ENCODE measurements at regions not wholly inside any gene's neighbourhood (a gene's known extent, or its start where the extent isn't known, plus 50 kb on each side); places are given as distances from the start of the nearest gene placed in this dataset.

- Histone ChIP-seq H4K91ac (ENCODE audit: insufficient read length, low read depth, low read length) (no peak overlapping the region), H3K79me1 (ENCODE audit: insufficient read depth, low read depth, low read length, poor library complexity, severe bottlenecking) (no peaks in the 10 kb centered on the region), H2BK20ac (ENCODE audit: low read depth, low read length, poor library complexity, severe bottlenecking) (no peak overlapping the region), H3K27me3 (ENCODE audit: insufficient read depth, low read length) (no peaks in the 10 kb centered on the region), H3K9me3 (ENCODE audit: control insufficient read depth, low read depth, low read length) (no peaks in the 10 kb centered on the region), H2AK5ac (ENCODE audit: insufficient read length, low read length) (no peak overlapping the region), H3K4me2 (ENCODE audit: insufficient read depth, insufficient read length, low read length) (no peak overlapping the region), H3K14ac (ENCODE audit: insufficient read depth, low read length) (no peak overlapping the region), H2BK15ac (ENCODE audit: low read depth, low read length) (no peak overlapping the region), H3K4me1 (ENCODE audit: insufficient read depth, low read length) (no peaks in the 10 kb centered on the region), H3K23ac (ENCODE audit: insufficient read length, low read depth, low read length) (no peak overlapping the region), H3T11ph (ENCODE audit: low read length) (no peak overlapping the region), H3K79me2 (ENCODE audit: insufficient read depth, low read length) (no peaks in the 10 kb centered on the region), H3K18ac (ENCODE audit: insufficient read length, low read depth, low read length) (no peak overlapping the region), H3K9ac (ENCODE audit: extremely low read depth, insufficient read length, low read length) (no peak overlapping the region), H2AFZ (ENCODE audit: low read length) (no peak overlapping the region), H3K56ac (ENCODE audit: insufficient read length, low read depth, low read length) (no peak overlapping the region), H3K27ac (ENCODE audit: insufficient read length, low read depth, low read length) (no peak overlapping the region), H2BK12ac (ENCODE audit: insufficient read length, low read depth, low read length) (no peak overlapping the region), H4K20me1 (ENCODE audit: control insufficient read depth, insufficient read depth, insufficient read length) (no peaks in the 10 kb centered on the region), H2BK5ac (ENCODE audit: insufficient read length, low read length) (no peak overlapping the region), H4K8ac (replicated peaks; ENCODE audit: insufficient read length, low read depth, low read length) (no peak overlapping the region), H3K23me2 (ENCODE audit: insufficient read length, low read depth, low read length, poor library complexity, severe bottlenecking) (no peaks in the 10 kb centered on the region), H2BK120ac (ENCODE audit: low read depth, low read length, poor library complexity, severe bottlenecking) (no peak overlapping the region), H4K5ac (ENCODE audit: insufficient read length, low read depth, low read length) (no peak overlapping the region), H3K4ac (ENCODE audit: low read depth, low read length) (no peak overlapping the region)
- TF ChIP-seq CTCF (conservative IDR thresholded peaks at IDR 0.05), result no peak
- Mint-ChIP-seq H3K4me3 (no peak overlapping the region), H3K36me3 (ENCODE audit: insufficient read depth in 1 of 3, low read depth in 3 of 3) (no peaks in the 10 kb centered on the region), H3K4me1 (peaks cover 4% of the 10 kb centered on the region in 2 experiments), H3K9me3 (no peaks in the 10 kb centered on the region), H3K27me3 (ENCODE audit: low read depth) (no peaks in the 10 kb centered on the region), H3K27ac (no peak overlapping the region)
- DNase-seq, result no peak
- WGBS (ENCODE audit: extremely low coverage, insufficient read length, low lambda C conversion rate), result no CpG with 5 or more reads among the region's 4 CpGs
Observed at GRCh38 chr12:97821806-97822205, 359.2 kb downstream of the RMST start.

All from H9 (cell line).